SU-DHL-6 (cell line): ENCODE measurements at regions not wholly inside any gene's neighbourhood (a gene's known extent, or its start where the extent isn't known, plus 50 kb on each side); places are given as distances from the start of the nearest gene placed in this dataset.

Experiments used
- H2AFZ ChIP-seq: fragments of 200-600 bp; sonication (generic); 2 replicates; pipeline ENCODE4 v1.6.1; 2014; ENCODE audit warnings: low read depth, mild to moderate bottlenecking, moderate library complexity, mixed read lengths, antibody characterized with exemption, low read length; ENCODE audit not compliant: severe bottlenecking
- H3F3A ChIP-seq: fragments of 200-600 bp; shearing (Covaris generic); 2 replicates; pipeline ENCODE4 v1.6.0; 2016; ENCODE audit warnings: antibody characterized with exemption, mild to moderate bottlenecking; ENCODE audit not compliant: insufficient read depth
- H3K27ac ChIP-seq: fragments of 200-600 bp; sonication (generic); 2 replicates; pipeline ENCODE4 v1.5.1; 2016; ENCODE audit warnings: low read depth, mild to moderate bottlenecking, low read length, moderate library complexity, mixed read lengths
- H3K27me3 ChIP-seq: fragments of 200-600 bp; sonication (generic), shearing (Covaris generic); 2 replicates; pipeline ENCODE4 v1.6.0; 2014; ENCODE audit warnings: mild to moderate bottlenecking, low read length
- H3K36me3 ChIP-seq: fragments of 200-600 bp; sonication (generic); 2 replicates; pipeline ENCODE4 v1.6.1; 2014; ENCODE audit warnings: mild to moderate bottlenecking, low read length, mixed read lengths
- H3K4me2 ChIP-seq: fragments of 300-600, 200-600 bp; shearing (Covaris generic), sonication (generic); 2 replicates; pipeline ENCODE4 v1.6.0; 2014; ENCODE audit warnings: low read length, low read depth, mild to moderate bottlenecking; ENCODE audit not compliant: poor library complexity, severe bottlenecking
- H3K4me3 ChIP-seq: fragments of 200-600 bp; sonication (generic); 2 replicates; pipeline ENCODE4 v1.5.1; 2014; ENCODE audit warnings: antibody characterized with exemption, low read length, mild to moderate bottlenecking, mixed read lengths; ENCODE audit not compliant: insufficient read depth, poor library complexity, severe bottlenecking
- H3K79me2 ChIP-seq: fragments of 200-600 bp; sonication (generic); 2 replicates; pipeline ENCODE4 v1.6.1; 2014; ENCODE audit warnings: mild to moderate bottlenecking, low read length, moderate library complexity; ENCODE audit not compliant: insufficient read depth
- H3K9ac ChIP-seq: fragments of 200-600 bp; sonication (generic); 2 replicates; pipeline ENCODE4 v1.7.0; 2014; ENCODE audit warnings: mild to moderate bottlenecking, low read length
- H3K9me2 ChIP-seq: fragments of 200-600 bp; sonication (generic); replicated peaks from 2 replicates; pipeline ENCODE4 v1.6.1; 2014; ENCODE audit warnings: low read length; ENCODE audit not compliant: insufficient read depth
- H3K9me3 ChIP-seq: fragments of 200-600 bp; sonication (generic); 2 replicates; pipeline ENCODE4 v1.6.1; 2014; ENCODE audit warnings: low read length, mixed read lengths; ENCODE audit not compliant: insufficient read depth
- H4K20me1 ChIP-seq: fragments of 200-600 bp; sonication (generic); 2 replicates; pipeline ENCODE4 v1.6.1; 2014; ENCODE audit warnings: low read depth, mild to moderate bottlenecking, antibody characterized with exemption, low read length, moderate library complexity, mixed read lengths
- CTCF ChIP-seq: fragments of 200-600 bp; sonication (generic); IDR thresholded peaks from one replicate; pipeline ENCODE4 v1.5.1; 2017; ENCODE audit warnings: antibody characterized with exemption, mild to moderate bottlenecking, low read length, moderate library complexity; ENCODE audit not compliant: insufficient read depth, poor library complexity, severe bottlenecking
- EZH2phosphoT487 ChIP-seq: fragments of 200-600 bp; sonication (generic), shearing (Covaris generic); conservative IDR thresholded peaks from 2 replicates; pipeline ENCODE4 v1.6.1; 2018; ENCODE audit warnings: mild to moderate bottlenecking, antibody characterized with exemption, low read length, moderate library complexity, mixed read lengths

GRCh38 chr9:126117631-126118030 is 209.0 kb upstream of the MVB12B start:
- H3K27me3 ChIP-seq: no peaks in the 10 kb centered on the region
- no peaks in the 10 kb centered on the region for H4K20me1 ChIP-seq
- no peak overlapping the region for H3K4me2 ChIP-seq
- H2AFZ ChIP-seq: no peak overlapping the region
- no peak overlapping the region for H3K9ac ChIP-seq
- no peak overlapping the region for H3K27ac ChIP-seq
- H3K79me2 ChIP-seq: no peaks in the 10 kb centered on the region
- no peak overlapping the region for H3K4me3 ChIP-seq
- H3K9me2 ChIP-seq: no peaks in the 10 kb centered on the region
- no peaks in the 10 kb centered on the region for H3K9me3 ChIP-seq
- H3K36me3 ChIP-seq: no peaks in the 10 kb centered on the region
- no peak for TF ChIP-seq CTCF
- TF ChIP-seq EZH2phosphoT487: no peak
- H3F3A ChIP-seq: no peaks in the 10 kb centered on the region

- Histone ChIP-seq H3K27me3 (no peaks in the 10 kb centered on the region), H2AFZ (no peak overlapping the region), H3K79me2 (no peaks in the 10 kb centered on the region), H3K9ac (no peak overlapping the region), H3K9me2 (no peaks in the 10 kb centered on the region), H3K9me3 (no peaks in the 10 kb centered on the region), H3K36me3 (no peaks in the 10 kb centered on the region), H4K20me1 (no peaks in the 10 kb centered on the region), H3K4me3 (no peak overlapping the region), H3K27ac (no peak overlapping the region), H3K4me2 (no peak overlapping the region), H3F3A (no peaks in the 10 kb centered on the region)
- TF ChIP-seq EZH2phosphoT487 (no peak), CTCF (no peak)
These were observed 206.9 kb upstream of the MVB12B start for GRCh38 chr9:126119731-126120130.

GRCh38 chr9:126122901-126123616 is 203.6 kb upstream of the MVB12B start:
- Histone ChIP-seq H3K9me2 (no peaks in the 10 kb centered on the region), H4K20me1 (no peaks in the 10 kb centered on the region), H2AFZ (no peak overlapping the region), H3K4me3 (no peak overlapping the region), H3K36me3 (no peaks in the 10 kb centered on the region), H3K4me2 (no peak overlapping the region), H3K9ac (no peak overlapping the region), H3K9me3 (no peaks in the 10 kb centered on the region), H3K27ac (no peak overlapping the region), H3K27me3 (no peaks in the 10 kb centered on the region), H3F3A (no peaks in the 10 kb centered on the region), H3K79me2 (no peaks in the 10 kb centered on the region)
- TF ChIP-seq CTCF (no peak), EZH2phosphoT487 (no peak)
